ENCODE measurements at regions not wholly inside any gene's neighbourhood (a gene's known extent, or its start where the extent isn't known, plus 50 kb on each side); places are given as distances from the start of the nearest gene placed in this dataset.
"Not testable (repeated sequence)": the region's sequence is repeated elsewhere in the genome, so short reads cannot be mapped to it uniquely, and the experiment has no call there.

- no peak for DNase-seq (ENCODE audit: low read depth)
- no peak overlapping the region for H3K4me3 ChIP-seq (ENCODE audit: low read depth, low read length)
Measured at GRCh38 chr12:3381059-3382047, 109.7 kb upstream of the PRMT8 start.

GRCh38 chr12:3389986-3390385 is 101.0 kb upstream of the PRMT8 start:
- DNase-seq (ENCODE audit: low read depth) = no peak
- H3K4me3 ChIP-seq (ENCODE audit: low read depth, low read length) = no peak overlapping the region
- H3K36me3 ChIP-seq (ENCODE audit: control insufficient read depth, insufficient read depth, low read length) = no peaks in the 10 kb centered on the region
- TF ChIP-seq CTCF (IDR thresholded peaks at IDR 0.05; ENCODE audit: insufficient read depth, low read length, poor library complexity, severe bottlenecking) = no peak
- peaks cover 2% of the 10 kb centered on the region for H3K27me3 ChIP-seq (ENCODE audit: control insufficient read depth, insufficient read depth, low read length)

More at GRCh38 chr12:3381059-3382047, 109.7 kb upstream of the PRMT8 start:
- Histone ChIP-seq H3K27me3 (ENCODE audit: control insufficient read depth, insufficient read depth, low read length) (no peaks in the 10 kb centered on the region), H3K36me3 (ENCODE audit: control insufficient read depth, insufficient read depth, low read length) (no peaks in the 10 kb centered on the region)
- no peak for TF ChIP-seq CTCF (IDR thresholded peaks at IDR 0.05; ENCODE audit: insufficient read depth, low read length, poor library complexity, severe bottlenecking)

- H3K36me3 ChIP-seq (ENCODE audit: control insufficient read depth, insufficient read depth, low read length); DNase-seq (ENCODE audit: low read depth); H3K27me3 ChIP-seq (ENCODE audit: control insufficient read depth, insufficient read depth, low read length); H3K4me3 ChIP-seq (ENCODE audit: low read depth, low read length): not testable (repeated sequence)
Measured at GRCh38 chr12:3397596-3397995, 93.4 kb upstream of the PRMT8 start.

DNA sequence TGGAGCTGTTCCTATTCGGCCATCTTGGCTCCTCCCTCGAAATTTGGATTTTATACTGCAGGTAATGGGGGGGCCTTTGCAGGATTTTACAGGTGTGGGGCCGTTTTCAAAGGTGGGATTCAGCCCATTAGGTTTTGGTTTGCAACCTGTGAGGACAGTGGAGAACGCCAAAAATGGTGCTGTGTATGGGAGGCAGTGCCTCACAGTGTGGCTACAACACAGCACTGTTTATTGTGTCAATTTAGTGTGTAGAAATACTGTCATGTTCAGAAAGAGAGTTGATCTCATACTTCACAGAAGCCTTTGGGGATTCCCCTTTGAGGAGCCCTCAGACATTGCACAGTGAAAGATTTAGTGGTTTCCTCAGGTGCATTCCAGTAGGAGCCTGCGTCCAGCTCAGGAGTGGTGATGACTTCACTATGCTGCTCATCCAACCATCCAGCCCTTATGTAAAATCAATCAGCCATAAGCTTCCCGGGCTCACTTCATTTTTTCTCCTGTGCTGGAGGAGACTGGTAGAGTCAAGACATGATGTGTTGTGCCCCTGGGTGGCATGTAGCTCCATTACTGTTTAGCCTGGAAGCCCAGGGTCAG is 92.7 kb upstream of the PRMT8 start:
- H3K36me3 ChIP-seq (ENCODE audit: control insufficient read depth, insufficient read depth, low read length) = no peaks in the 10 kb centered on the region
- no peak for TF ChIP-seq CTCF (IDR thresholded peaks at IDR 0.05; ENCODE audit: insufficient read depth, low read length, poor library complexity, severe bottlenecking)
- H3K4me3 ChIP-seq (ENCODE audit: low read depth, low read length) = no peak overlapping the region
- DNase-seq (ENCODE audit: low read depth) = peak; percentile 62
- H3K27me3 ChIP-seq (ENCODE audit: control insufficient read depth, insufficient read depth, low read length) = no peaks in the 10 kb centered on the region

GRCh38 chr12:3405821-3406220 is 85.2 kb upstream of the PRMT8 start:
- Histone ChIP-seq H3K27me3 (ENCODE audit: control insufficient read depth, insufficient read depth, low read length) (no peaks in the 10 kb centered on the region), H3K4me3 (ENCODE audit: low read depth, low read length) (no peak overlapping the region), H3K36me3 (ENCODE audit: control insufficient read depth, insufficient read depth, low read length) (no peaks in the 10 kb centered on the region)
- no peak for DNase-seq (ENCODE audit: low read depth)
- TF ChIP-seq CTCF (IDR thresholded peaks at IDR 0.05; ENCODE audit: insufficient read depth, low read length, poor library complexity, severe bottlenecking) = no peak

DNA sequence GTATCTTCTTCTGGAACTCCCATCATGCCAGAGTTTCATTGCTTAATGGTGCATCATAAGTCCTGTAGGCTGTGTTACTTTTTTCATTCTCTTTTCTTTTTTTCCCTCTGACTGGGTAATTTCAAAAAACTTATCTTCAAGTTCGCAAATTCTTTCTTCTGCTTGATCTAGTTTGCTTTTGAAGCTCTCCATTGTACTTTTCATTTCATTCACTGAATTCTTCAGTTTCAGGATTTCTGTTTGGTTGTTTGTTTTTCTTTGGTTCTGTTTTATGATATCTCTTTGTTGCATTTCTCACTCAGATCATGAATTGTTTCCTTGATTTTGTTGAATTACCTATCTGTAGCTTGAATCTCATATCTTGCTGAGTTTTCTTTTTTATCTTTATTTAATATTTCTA is 83.3 kb upstream of the PRMT8 start:
- Histone ChIP-seq H3K4me3 (ENCODE audit: low read depth, low read length) (no peak overlapping the region), H3K27me3 (ENCODE audit: control insufficient read depth, insufficient read depth, low read length) (no peaks in the 10 kb centered on the region), H3K36me3 (ENCODE audit: control insufficient read depth, insufficient read depth, low read length) (no peaks in the 10 kb centered on the region)
- TF ChIP-seq CTCF (IDR thresholded peaks at IDR 0.05; ENCODE audit: insufficient read depth, low read length, poor library complexity, severe bottlenecking) = no peak
- no peak for DNase-seq (ENCODE audit: low read depth)

All from kidney epithelial cell (primary cell).